Erythroblast (primary cell): ENCODE measurements at regions not wholly inside any gene's neighbourhood (a gene's known extent, or its start where the extent isn't known, plus 50 kb on each side); places are given as distances from the start of the nearest gene placed in this dataset.

ENCODE experiments used
- GATA1 ChIP-seq: IDR thresholded peaks from 2 replicates; pipeline ENCODE4 v1.6.1; 2011; ENCODE audit warnings: low read depth, mild to moderate bottlenecking, control low read depth, low read length, moderate library complexity
- POLR2A ChIP-seq: IDR thresholded peaks from 2 replicates; pipeline ENCODE4 v1.6.1; 2011; ENCODE audit warnings: mild to moderate bottlenecking, low read length

GRCh38 chr2:554444-554843 is 122.8 kb downstream of the TMEM18 start:
- TF ChIP-seq POLR2A (no peak), GATA1 (no peak)
